CD4-positive, alpha-beta T cell treated with Interferon alpha-2 for 1 hour (primary cell): ENCODE measurements at regions not wholly inside any gene's neighbourhood (a gene's known extent, or its start where the extent isn't known, plus 50 kb on each side); places are given as distances from the start of the nearest gene placed in this dataset.

Source experiments
- DNase-seq, 2 donors: peaks; one replicate each; pipeline ENCODE4 v3.0.0-alpha.2; 2020 to 2022

DNA sequence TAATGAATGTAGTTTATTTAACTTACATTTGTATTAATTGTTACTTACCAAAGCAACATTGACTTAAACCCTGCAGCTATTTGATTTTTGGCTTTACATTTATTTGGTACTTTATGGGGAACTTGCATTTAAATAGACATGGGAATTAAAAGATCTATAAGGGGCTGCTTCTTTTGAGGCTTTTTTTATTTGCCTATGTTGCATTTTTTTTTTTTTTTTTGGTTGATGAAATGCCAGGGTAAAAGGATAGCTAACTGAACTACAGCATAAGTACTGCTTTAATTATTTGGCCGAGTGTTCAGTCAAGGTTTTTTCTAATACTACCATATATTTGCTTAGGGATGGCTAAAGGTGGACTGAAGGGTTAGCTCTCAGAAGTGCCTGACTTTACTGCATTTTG, 62.5 kb upstream of the CDH4 start:
- no peak for DNase-seq

DNA sequence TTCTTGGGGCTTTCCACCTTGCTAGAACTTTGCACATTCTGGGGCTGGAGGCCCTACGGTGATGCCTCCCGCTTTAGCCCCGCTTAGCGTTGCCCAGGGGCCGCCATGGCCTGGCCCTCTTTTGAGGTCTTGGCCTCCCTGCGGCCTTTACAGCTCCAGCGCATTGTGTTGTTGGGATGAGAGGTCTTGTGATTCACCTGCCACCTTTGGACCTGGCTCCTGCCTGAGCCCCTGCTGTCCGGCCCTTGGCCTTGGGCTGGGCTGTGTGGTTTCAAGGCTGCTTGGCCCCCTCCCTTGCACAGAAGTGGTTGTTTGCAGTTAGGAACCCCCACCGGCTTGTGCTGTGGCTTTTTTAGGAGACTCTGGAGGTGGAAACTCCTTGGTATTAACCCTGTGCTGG, 61.0 kb upstream of the CDH4 start:
- DNase-seq = no peak

DNA sequence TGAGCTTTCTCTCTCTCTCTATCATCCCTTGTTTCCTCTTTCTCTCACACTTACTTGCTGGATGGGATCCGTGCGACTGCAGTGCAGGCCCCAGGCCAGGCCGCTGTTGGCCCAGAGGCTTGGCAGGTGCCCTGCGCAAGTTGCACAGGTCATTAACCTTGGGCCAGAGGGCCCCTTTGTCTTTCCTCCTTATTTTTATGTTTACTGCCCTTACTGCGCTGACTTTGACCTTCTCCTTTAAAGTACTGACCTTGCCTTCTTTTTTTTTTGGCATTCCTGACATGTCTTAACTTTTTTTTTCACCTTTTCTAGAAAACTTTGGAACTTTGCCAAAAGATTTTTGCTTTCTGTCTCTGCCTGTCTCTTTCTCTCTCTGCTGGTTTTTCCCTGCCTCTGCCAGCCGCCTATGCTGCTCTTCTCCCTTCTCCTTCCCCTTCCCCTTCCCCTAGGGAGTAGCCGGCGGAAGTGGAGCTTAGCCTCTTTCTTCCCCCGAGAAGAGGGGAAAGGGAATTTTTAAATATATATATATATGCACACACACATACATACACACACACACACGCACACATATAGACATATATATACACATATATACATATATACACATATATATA, 59.6 kb upstream of the CDH4 start:
- DNase-seq = no peak

DNA sequence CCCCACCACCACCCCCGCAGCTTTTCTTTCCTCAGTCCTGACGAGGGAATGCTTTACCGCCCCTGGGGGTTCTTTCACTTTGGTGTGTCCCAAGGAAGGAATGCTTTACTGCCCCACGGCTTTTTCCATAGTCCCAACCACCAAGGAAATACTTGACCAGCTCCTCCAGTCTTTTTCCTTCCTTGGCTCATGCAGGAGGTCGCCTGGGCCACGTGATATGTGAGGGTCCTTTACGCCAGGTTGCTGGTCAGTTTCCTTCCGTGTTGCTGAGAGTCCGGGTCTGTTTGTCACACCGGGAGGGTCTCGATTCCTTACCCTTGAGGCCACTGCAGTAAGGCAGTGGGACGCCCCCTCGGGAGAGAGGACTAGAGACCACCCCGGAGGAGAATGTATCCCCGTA, 58.9 kb upstream of the CDH4 start:
- DNase-seq = no peak
